GM18519 (cell line): ENCODE measurements at regions not wholly inside any gene's neighbourhood (a gene's known extent, or its start where the extent isn't known, plus 50 kb on each side); places are given as distances from the start of the nearest gene placed in this dataset.
"Not testable (repeated sequence)": the region's sequence is repeated elsewhere in the genome, so short reads cannot be mapped to it uniquely, and the experiment has no call there.

Experiments used
- ATAC-seq: cut with Tn5 transposase; IDR thresholded peaks from one replicate; pipeline ENCODE4 v1.9.1; 2021; ENCODE audit warnings: mild to moderate bottlenecking, moderate library complexity; ENCODE audit not compliant: unreplicated experiment, low FRiP score

GRCh38 chr15:35286721-35287120, 201.6 kb upstream of the NANOGP8 start:
- ATAC-seq, result no peak

GRCh38 chr15:35282965-35283496, 197.9 kb upstream of the NANOGP8 start:
- ATAC-seq, result no peak

GRCh38 chr15:35281515-35281914, 196.4 kb upstream of the NANOGP8 start:
- ATAC-seq, result no peak

GRCh38 chr15:35279811-35280210, 194.7 kb upstream of the NANOGP8 start:
- no peak for ATAC-seq

- no peak for ATAC-seq
Observed at GRCh38 chr15:35271371-35272043, 186.4 kb upstream of the NANOGP8 start.

- no peak for ATAC-seq
Observed at GRCh38 chr15:35260941-35261340, 175.8 kb upstream of the NANOGP8 start.

- ATAC-seq, result not testable (repeated sequence)
Observed at GRCh38 chr15:35260274-35260673, 175.2 kb upstream of the NANOGP8 start.

- ATAC-seq, result no peak
Observed at GRCh38 chr15:35256551-35256950, 171.5 kb upstream of the NANOGP8 start.

- ATAC-seq, result no peak
Observed at GRCh38 chr15:35256141-35256540, 171.0 kb upstream of the NANOGP8 start.

GRCh38 chr15:35254908-35255307, 169.8 kb upstream of the NANOGP8 start:
- ATAC-seq, result not testable (repeated sequence)

- no peak for ATAC-seq
Observed at GRCh38 chr15:35254062-35254461, 169.0 kb upstream of the NANOGP8 start.

GRCh38 chr15:35252351-35252865, 167.3 kb upstream of the NANOGP8 start:
- no peak for ATAC-seq

GRCh38 chr15:35247150-35247549, 162.1 kb upstream of the NANOGP8 start:
- no peak for ATAC-seq

GRCh38 chr15:35246451-35246850, 161.4 kb upstream of the NANOGP8 start:
- no peak for ATAC-seq

- ATAC-seq, result not testable (repeated sequence)
Observed at GRCh38 chr15:35245681-35246080, 160.6 kb upstream of the NANOGP8 start.

GRCh38 chr15:35244227-35244626, 159.1 kb upstream of the NANOGP8 start:
- no peak for ATAC-seq

- no peak for ATAC-seq
Observed at GRCh38 chr15:35243758-35244157, 158.7 kb upstream of the NANOGP8 start.

GRCh38 chr15:35239693-35240092, 154.6 kb upstream of the NANOGP8 start:
- ATAC-seq, result not testable (repeated sequence)

GRCh38 chr15:35238448-35238847, 153.4 kb upstream of the NANOGP8 start:
- not testable (repeated sequence) for ATAC-seq

- no peak for ATAC-seq
Observed at GRCh38 chr15:35229085-35229484, 144.0 kb upstream of the NANOGP8 start.

GRCh38 chr15:35218215-35218614, 133.1 kb upstream of the NANOGP8 start:
- no peak for ATAC-seq

- ATAC-seq, result no peak
Observed at GRCh38 chr15:35215093-35215492, 130.0 kb upstream of the NANOGP8 start.
